HepG2 (cell line): ENCODE measurements at regions not wholly inside any gene's neighbourhood (a gene's known extent, or its start where the extent isn't known, plus 50 kb on each side); places are given as distances from the start of the nearest gene placed in this dataset.

Source experiments
- ATAC-seq: fragments of 200-7000 bp; cut with Tn5 transposase; 3 replicates; pipeline ENCODE4 v1.9.1; 2020; ENCODE audit warnings: mild to moderate bottlenecking, moderate library complexity
- BruUV-seq: library from RNA; stranded (reverse); fragments of 400-500 nt; replicated peaks from 2 replicates; lab custom pipeline; 2021; lab: Mats Ljungman, UMichigan
- CTCF ChIA-PET: fragments of 300-600 bp; formaldehyde crosslinking; extraction: SDS; loops from one replicate; lab custom pipeline; 2021; ENCODE audit warnings: low total read pairs, inconsistent platforms, low intra/inter-chr PET ratio; lab: Yijun Ruan, JAX
- POLR2A ChIA-PET: fragments of 350-600 bp; sonication (Branson Sonifier 250); formaldehyde crosslinking; loops from one replicate; lab custom pipeline; 2020; ENCODE audit warnings: antibody characterized with exemption, inconsistent platforms; lab: Yijun Ruan, JAX
- DNase-seq: peaks from one replicate; pipeline ENCODE4 v3.0.0-alpha.2; 2015; ENCODE audit warnings: low spot score
- FAIRE-seq: peaks from 3 replicates; lab custom pipeline; 2011; peaks lifted over from hg19 to GRCh38; lab: Jason Lieb, UNC
- H2AFZ ChIP-seq: one replicate; pipeline ENCODE4 v1.6.1; 2011; ENCODE audit warnings: low read length, inconsistent platforms
- H3K27ac ChIP-seq: fragments of 300-600 bp; 3 replicates; pipeline ENCODE4 v1.8.0; 2011; ENCODE audit warnings: mixed run types, mild to moderate bottlenecking, mixed read lengths, low read length, inconsistent platforms; ENCODE audit not compliant: insufficient read depth; ENCODE audit errors: extremely low read length
- H3K27me3 ChIP-seq, 2 experiments: fragments of 200-600 bp in 1 of 2; 2 replicates in 1 of 2; 3 replicates in 1 of 2; pipeline versions ENCODE4 v1.6.0 to v1.8.0; 2011; ENCODE audit warnings: low read length in 2 of 2, mild to moderate bottlenecking in 2 of 2, moderate library complexity in 2 of 2, inconsistent platforms in 1 of 2; ENCODE audit not compliant: insufficient read depth in 2 of 2, control insufficient read depth in 1 of 2
- H3K36me3 ChIP-seq, 2 experiments: fragments of 200-600 bp in 1 of 2; replicated peaks in 1 of 2; 2 replicates in 1 of 2; 3 replicates in 1 of 2; pipeline versions ENCODE4 v1.5.1 to v1.8.0; 2011; ENCODE audit warnings: low read length in 2 of 2, inconsistent platforms in 1 of 2; ENCODE audit not compliant: insufficient read depth in 2 of 2, control insufficient read depth in 1 of 2
- H3K4me1 ChIP-seq: 2 replicates; pipeline ENCODE4 v1.5.1; 2012; ENCODE audit warnings: low read length, inconsistent platforms; ENCODE audit not compliant: insufficient read depth
- H3K4me2 ChIP-seq: 2 replicates; pipeline ENCODE4 v1.6.0; 2011; ENCODE audit warnings: low read depth, low read length, inconsistent platforms
- H3K4me3 ChIP-seq, 3 experiments: fragments of 200-600 bp in 1 of 3; sonication (generic), shearing (Covaris generic) in 1 of 3; replicated peaks in 1 of 3; 2 replicates each; pipeline ENCODE4 v1.5.1; 2011 to 2016; ENCODE audit warnings: low read length in 3 of 3, inconsistent platforms in 2 of 3, low read depth in 2 of 3, mild to moderate bottlenecking in 2 of 3, control low read depth in 1 of 3, mixed read lengths in 1 of 3; ENCODE audit not compliant: insufficient read depth in 1 of 3
- H3K79me2 ChIP-seq: one replicate; pipeline ENCODE4 v1.6.1; 2011; ENCODE audit warnings: low read length, inconsistent platforms; ENCODE audit not compliant: insufficient read depth
- H3K9ac ChIP-seq: 2 replicates; pipeline ENCODE4 v1.6.0; 2011; ENCODE audit warnings: mild to moderate bottlenecking, low read depth, low read length, inconsistent platforms; ENCODE audit not compliant: insufficient read depth
- H3K9me3 ChIP-seq: 2 replicates; pipeline ENCODE4 v1.5.1; 2012; ENCODE audit warnings: mild to moderate bottlenecking, low read length
- H4K20me1 ChIP-seq: 2 replicates; pipeline ENCODE4 v1.6.0; 2011; ENCODE audit warnings: inconsistent platforms, mild to moderate bottlenecking, low read length, moderate library complexity; ENCODE audit not compliant: insufficient read depth
- ARHGAP35 ChIP-seq: sonication (generic); formaldehyde crosslinking; IDR thresholded peaks from 2 replicates; pipeline ENCODE4 v1.9.0; 2022; ENCODE audit warnings: mild to moderate bottlenecking, inconsistent platforms, moderate library complexity, missing genetic modification reagents, borderline replicate concordance
- MIER2 ChIP-seq: IDR thresholded peaks from 2 replicates; pipeline ENCODE4 v1.6.1; 2016; ENCODE audit warnings: missing biosample characterization, missing genetic modification reagents
- ZBTB2 ChIP-seq: sonication (generic); formaldehyde crosslinking; IDR thresholded peaks from 2 replicates; pipeline ENCODE4 v1.8.0; 2022; ENCODE audit warnings: low read depth, missing genetic modification reagents
- ZBTB40 ChIP-seq, 2 experiments: fragments of 450-650 bp in 1 of 2; sonication (generic) in 1 of 2; formaldehyde crosslinking in 1 of 2; IDR thresholded peaks; 2 replicates each; pipeline versions ENCODE4 v1.6.1 to v1.8.0; 2016 to 2022; ENCODE audit warnings: antibody characterized with exemption in 1 of 2, mild to moderate bottlenecking in 1 of 2, missing genetic modification reagents in 1 of 2
- ZNF431 ChIP-seq: sonication (generic); formaldehyde crosslinking; IDR thresholded peaks from 2 replicates; pipeline ENCODE4 v1.9.0; 2022; ENCODE audit warnings: missing genetic modification reagents, low read depth, mild to moderate bottlenecking, borderline replicate concordance
- ZNF484 ChIP-seq: sonication (generic); formaldehyde crosslinking; IDR thresholded peaks from 2 replicates; pipeline ENCODE4 v1.5.1; 2020; ENCODE audit warnings: mild to moderate bottlenecking, low read depth, missing genetic modification reagents, borderline replicate concordance
- WGBS: methylation state at CpG from one replicate; pipeline ENCODE4 v1.1.6; 2017; ENCODE audit warnings: low lambda C conversion rate; 5-methylcytosine and 5-hydroxymethylcytosine counted together
- in situ Hi-C: cut with HindIII; loops from 2 replicates; pipeline ENCODE4 v1.10.0; 2017; ENCODE audit warnings: low pct_unique_long_range_greater_than_20kb; ENCODE audit not compliant: extremely low pct_ligation_motif_present
- intact Hi-C: fragments of 100-400 bp; cut with micrococcal nuclease; formaldehyde crosslinking; loops from one replicate; pipeline ENCODE4 v1.10.0; 2022; ENCODE audit not compliant: unreplicated experiment

- Histone ChIP-seq H3K4me3 (no peak overlapping the region), H3K4me1 (no peaks in the 10 kb centered on the region), H3K79me2 (no peaks in the 10 kb centered on the region), H3K9me3 (no peaks in the 10 kb centered on the region), H3K4me2 (no peak overlapping the region), H2AFZ (no peak overlapping the region), H3K27me3 (peaks cover 0 to 4% of the 10 kb centered on the region in 2 experiments; a peak in 1 of 5 replicates), H3K36me3 (no peaks in the 10 kb centered on the region), H3K9ac (no peak overlapping the region), H4K20me1 (no peaks in the 10 kb centered on the region), H3K27ac (no peak overlapping the region)
- TF ChIP-seq ZBTB40 (IDR thresholded peaks at IDR 0.05) (no peak), ZBTB40 (CRISPR knock-in tag; IDR thresholded peaks at IDR 0.05) (no peak), ARHGAP35 (CRISPR knock-in tag) (no peak), MIER2 (CRISPR knock-in tag) (no peak), ZNF431 (CRISPR knock-in tag) (no peak), ZNF484 (no peak), ZBTB2 (no peak)
- 30% methylated on average over 9 of the region's 10 CpGs for WGBS
- FAIRE-seq: no peak
- no TSS peak for BruUV-seq
- ChIA-PET POLR2A (no interaction called here), CTCF (no interaction called here)
- no peak for ATAC-seq
- in situ Hi-C loops: no loop called here
- intact Hi-C loops: no loop called here
- DNase-seq: no peak
Measured at GRCh38 chr5:3349704-3350565, 245.7 kb upstream of the IRX1 start.
